Ovary (tissue), 3 donors: ENCODE measurements at regions not wholly inside any gene's neighbourhood (a gene's known extent, or its start where the extent isn't known, plus 50 kb on each side); places are given as distances from the start of the nearest gene placed in this dataset.

Experiments
- CTCF ChIP-seq, 3 donors: fragments of 450-650 bp in 2 of 3; fragments of 200-600 bp in 1 of 3; IDR thresholded peaks; one replicate each; pipeline versions ENCODE4 v1.5.1 to v1.8.0; 2016 to 2022; ENCODE audit warnings: antibody characterized with exemption in 3 of 3, mild to moderate bottlenecking in 1 of 3
- EP300 ChIP-seq: sonication (generic); formaldehyde crosslinking; IDR thresholded peaks from one replicate; pipeline ENCODE4 v1.6.1; 2017; ENCODE audit warnings: antibody characterized with exemption
- POLR2A ChIP-seq: fragments of 450-650 bp; IDR thresholded peaks from one replicate; pipeline ENCODE4 v1.6.1; 2017; ENCODE audit warnings: antibody characterized with exemption, mild to moderate bottlenecking, moderate library complexity
- donor health status: DM: no; HTN: no; CAD: no.

- no peak for TF ChIP-seq CTCF (IDR thresholded peaks at IDR 0.05)
- no peak for TF ChIP-seq POLR2A
- TF ChIP-seq EP300 = no peak
Measured at GRCh38 chr1:224519874-224520273, 85.3 kb upstream of the WDR26 start.
